Medulla oblongata (tissue), 1 donor: ENCODE measurements at regions not wholly inside any gene's neighbourhood (a gene's known extent, or its start where the extent isn't known, plus 50 kb on each side); places are given as distances from the start of the nearest gene placed in this dataset.
"Not testable (repeated sequence)": the region's sequence is repeated elsewhere in the genome, so short reads cannot be mapped to it uniquely, and the experiment has no call there.

Experiments used
- DNase-seq: peaks from one replicate; pipeline ENCODE4 v3.0.0-alpha.2; 2015; ENCODE audit errors: extremely low spot score

GRCh38 chr5:124030043-124030491 is 518.1 kb downstream of the CSNK1G3 start:
- DNase-seq = peak; percentile 40

- no peak for DNase-seq
Observed at GRCh38 chr5:124027441-124027840, 515.5 kb downstream of the CSNK1G3 start.

- peak; percentile 12 for DNase-seq
Observed at GRCh38 chr5:124025306-124025845, 513.4 kb downstream of the CSNK1G3 start.

GRCh38 chr5:124022966-124023365 is 511.0 kb downstream of the CSNK1G3 start:
- DNase-seq = no peak

GRCh38 chr5:124021776-124022175 is 509.8 kb downstream of the CSNK1G3 start:
- no peak for DNase-seq

GRCh38 chr5:124021066-124021641 is 509.2 kb downstream of the CSNK1G3 start:
- DNase-seq = no peak

- DNase-seq = not testable (repeated sequence)
Observed at GRCh38 chr5:124017321-124017720, 505.3 kb downstream of the CSNK1G3 start.

GRCh38 chr5:124007675-124008398 is 495.9 kb downstream of the CSNK1G3 start:
- DNase-seq = no peak

- DNase-seq = no peak
Observed at GRCh38 chr5:124001036-124001615, 489.1 kb downstream of the CSNK1G3 start.

GRCh38 chr5:124000538-124000937 is 488.6 kb downstream of the CSNK1G3 start:
- no peak for DNase-seq

- no peak for DNase-seq
Observed at GRCh38 chr5:123997462-123998215, 485.7 kb downstream of the CSNK1G3 start.

GRCh38 chr5:123997064-123997461 is 485.1 kb downstream of the CSNK1G3 start:
- no peak for DNase-seq

GRCh38 chr5:123992641-123993040 is 480.7 kb downstream of the CSNK1G3 start:
- no peak for DNase-seq

- no peak for DNase-seq
Observed at GRCh38 chr5:123987956-123988355, 476.0 kb downstream of the CSNK1G3 start.

GRCh38 chr5:123976379-123977033 is 464.5 kb downstream of the CSNK1G3 start:
- no peak for DNase-seq

- not testable (repeated sequence) for DNase-seq
Observed at GRCh38 chr5:123975521-123975920, 463.5 kb downstream of the CSNK1G3 start.

- no peak for DNase-seq
Observed at GRCh38 chr5:123966781-123967180, 454.8 kb downstream of the CSNK1G3 start.

- peak; percentile 66 for DNase-seq
Observed at GRCh38 chr5:123965626-123966025, 453.6 kb downstream of the CSNK1G3 start.

GRCh38 chr5:123964884-123965283 is 452.9 kb downstream of the CSNK1G3 start:
- no peak for DNase-seq

- no peak for DNase-seq
Observed at GRCh38 chr5:123960526-123960925, 448.5 kb downstream of the CSNK1G3 start.

- DNase-seq = no peak
Observed at GRCh38 chr5:123951582-123951977, 439.6 kb downstream of the CSNK1G3 start.
